Glutamatergic neuron (in vitro differentiated cells): ENCODE measurements at regions not wholly inside any gene's neighbourhood (a gene's known extent, or its start where the extent isn't known, plus 50 kb on each side); places are given as distances from the start of the nearest gene placed in this dataset.

Experiments used
- DNase-seq: peaks from one replicate; pipeline ENCODE4 v3.0.0; 2022
- H3K27ac Mint-ChIP-seq: one replicate; pipeline ENCODE4 v1.8.0; 2020; ENCODE audit warnings: mild to moderate bottlenecking, mixed read lengths, inconsistent platforms; ENCODE audit not compliant: unreplicated experiment
- H3K27me3 Mint-ChIP-seq: one replicate; pipeline ENCODE4 v1.8.0; 2020; ENCODE audit warnings: mild to moderate bottlenecking, moderate library complexity, mixed read lengths, inconsistent platforms; ENCODE audit not compliant: unreplicated experiment
- H3K36me3 Mint-ChIP-seq: one replicate; pipeline ENCODE4 v1.8.0; 2020; ENCODE audit warnings: mild to moderate bottlenecking, mixed read lengths, inconsistent platforms; ENCODE audit not compliant: unreplicated experiment
- H3K4me1 Mint-ChIP-seq: one replicate; pipeline ENCODE4 v1.8.0; 2020; ENCODE audit warnings: mild to moderate bottlenecking, low read depth, mixed read lengths, inconsistent platforms; ENCODE audit not compliant: unreplicated experiment
- H3K4me3 Mint-ChIP-seq: one replicate; pipeline ENCODE4 v1.8.0; 2020; ENCODE audit warnings: mild to moderate bottlenecking, mixed read lengths, inconsistent platforms; ENCODE audit not compliant: unreplicated experiment
- H3K9me3 Mint-ChIP-seq: one replicate; pipeline ENCODE4 v1.8.0; 2020; ENCODE audit warnings: mild to moderate bottlenecking, moderate library complexity, mixed read lengths, inconsistent platforms; ENCODE audit not compliant: unreplicated experiment
- TF ChIP-seq, protein P1 (sequence below): fragments of 200-600 bp; sonication (generic); IDR thresholded peaks from one replicate; pipeline ENCODE4 v1.5.0; 2021; ENCODE audit not compliant: partially characterized antibody, unreplicated experiment

DNA sequence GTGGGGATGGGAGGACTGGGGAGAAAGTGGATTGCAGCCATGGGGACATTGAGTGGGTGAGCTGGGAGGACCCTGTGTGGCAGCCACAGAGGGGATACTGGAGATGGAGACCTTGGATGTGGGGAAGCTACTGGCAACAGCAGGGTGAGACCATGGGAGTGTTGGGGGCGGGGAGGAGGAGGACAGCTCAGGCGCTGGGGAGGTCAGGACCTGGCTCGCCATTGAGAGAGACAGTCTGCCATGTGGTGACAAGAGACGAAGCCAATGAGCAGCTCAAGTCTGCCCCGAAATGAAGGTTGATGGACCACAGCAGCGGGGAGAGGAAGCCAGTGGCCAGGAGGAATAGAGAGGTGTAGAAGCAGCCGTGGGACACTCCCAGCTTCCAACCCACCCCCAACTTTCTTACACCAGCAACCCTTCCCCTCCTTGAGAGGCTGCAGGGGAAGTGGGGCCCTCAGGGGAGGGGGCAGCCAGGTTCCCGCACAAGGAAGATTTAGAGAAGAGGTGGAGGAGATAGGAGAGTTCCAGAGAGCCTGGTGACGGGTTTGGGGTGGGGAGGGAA, 118.1 kb downstream of the ASB7 start:
- Mint-ChIP-seq H3K9me3 (peaks cover 12% of the 10 kb centered on the region), H3K27me3 (peaks cover 10% of the 10 kb centered on the region), H3K27ac (no peak overlapping the region), H3K4me1 (no peaks in the 10 kb centered on the region), H3K36me3 (no peaks in the 10 kb centered on the region), H3K4me3 (no peak overlapping the region)
- DNase-seq, result no peak
- TF ChIP-seq, protein P1, sequence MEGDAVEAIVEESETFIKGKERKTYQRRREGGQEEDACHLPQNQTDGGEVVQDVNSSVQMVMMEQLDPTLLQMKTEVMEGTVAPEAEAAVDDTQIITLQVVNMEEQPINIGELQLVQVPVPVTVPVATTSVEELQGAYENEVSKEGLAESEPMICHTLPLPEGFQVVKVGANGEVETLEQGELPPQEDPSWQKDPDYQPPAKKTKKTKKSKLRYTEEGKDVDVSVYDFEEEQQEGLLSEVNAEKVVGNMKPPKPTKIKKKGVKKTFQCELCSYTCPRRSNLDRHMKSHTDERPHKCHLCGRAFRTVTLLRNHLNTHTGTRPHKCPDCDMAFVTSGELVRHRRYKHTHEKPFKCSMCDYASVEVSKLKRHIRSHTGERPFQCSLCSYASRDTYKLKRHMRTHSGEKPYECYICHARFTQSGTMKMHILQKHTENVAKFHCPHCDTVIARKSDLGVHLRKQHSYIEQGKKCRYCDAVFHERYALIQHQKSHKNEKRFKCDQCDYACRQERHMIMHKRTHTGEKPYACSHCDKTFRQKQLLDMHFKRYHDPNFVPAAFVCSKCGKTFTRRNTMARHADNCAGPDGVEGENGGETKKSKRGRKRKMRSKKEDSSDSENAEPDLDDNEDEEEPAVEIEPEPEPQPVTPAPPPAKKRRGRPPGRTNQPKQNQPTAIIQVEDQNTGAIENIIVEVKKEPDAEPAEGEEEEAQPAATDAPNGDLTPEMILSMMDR, result no peak

DNA sequence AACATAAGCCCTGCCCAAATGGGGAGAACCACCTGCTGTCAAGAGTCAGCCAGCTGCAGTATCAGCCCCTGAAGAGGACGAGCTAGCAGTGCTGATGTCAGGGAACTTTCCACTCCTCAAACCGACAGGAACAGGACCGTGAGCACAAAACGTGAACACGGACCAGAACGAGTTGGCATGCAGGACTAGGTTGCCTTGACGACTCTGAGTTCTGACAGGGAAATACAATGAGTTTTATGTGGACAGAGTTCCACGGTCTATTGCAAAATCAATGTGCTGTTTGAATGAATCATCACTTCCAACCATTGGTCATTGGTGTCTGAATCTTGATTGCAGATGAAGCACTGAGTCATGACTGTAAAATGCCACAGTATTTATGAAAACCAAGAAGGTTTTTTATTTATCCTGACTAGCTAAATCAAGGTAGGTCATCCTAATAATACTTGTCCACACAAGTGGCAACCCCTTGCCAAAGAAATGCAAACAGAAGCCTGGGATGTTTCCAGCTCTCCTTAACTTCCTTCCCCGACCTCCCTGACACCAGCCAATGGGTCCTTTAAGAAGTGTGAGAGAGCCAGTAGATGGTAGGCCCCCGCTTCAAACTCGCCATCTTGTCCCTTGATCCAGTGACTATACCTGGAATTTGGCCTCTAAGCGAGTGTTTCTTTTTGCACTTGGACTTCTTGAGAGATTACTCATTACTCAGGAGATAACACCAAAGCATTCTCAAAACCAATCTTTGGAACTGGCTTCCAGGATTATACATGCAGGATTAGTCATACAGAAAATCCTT, 119.6 kb downstream of the ASB7 start:
- Mint-ChIP-seq H3K9me3 (peaks cover 12% of the 10 kb centered on the region), H3K4me3 (no peak overlapping the region), H3K27ac (no peak overlapping the region), H3K27me3 (peaks cover 10% of the 10 kb centered on the region), H3K36me3 (no peaks in the 10 kb centered on the region), H3K4me1 (no peaks in the 10 kb centered on the region)
- TF ChIP-seq, protein P1, result no peak
- DNase-seq, result no peak

DNA sequence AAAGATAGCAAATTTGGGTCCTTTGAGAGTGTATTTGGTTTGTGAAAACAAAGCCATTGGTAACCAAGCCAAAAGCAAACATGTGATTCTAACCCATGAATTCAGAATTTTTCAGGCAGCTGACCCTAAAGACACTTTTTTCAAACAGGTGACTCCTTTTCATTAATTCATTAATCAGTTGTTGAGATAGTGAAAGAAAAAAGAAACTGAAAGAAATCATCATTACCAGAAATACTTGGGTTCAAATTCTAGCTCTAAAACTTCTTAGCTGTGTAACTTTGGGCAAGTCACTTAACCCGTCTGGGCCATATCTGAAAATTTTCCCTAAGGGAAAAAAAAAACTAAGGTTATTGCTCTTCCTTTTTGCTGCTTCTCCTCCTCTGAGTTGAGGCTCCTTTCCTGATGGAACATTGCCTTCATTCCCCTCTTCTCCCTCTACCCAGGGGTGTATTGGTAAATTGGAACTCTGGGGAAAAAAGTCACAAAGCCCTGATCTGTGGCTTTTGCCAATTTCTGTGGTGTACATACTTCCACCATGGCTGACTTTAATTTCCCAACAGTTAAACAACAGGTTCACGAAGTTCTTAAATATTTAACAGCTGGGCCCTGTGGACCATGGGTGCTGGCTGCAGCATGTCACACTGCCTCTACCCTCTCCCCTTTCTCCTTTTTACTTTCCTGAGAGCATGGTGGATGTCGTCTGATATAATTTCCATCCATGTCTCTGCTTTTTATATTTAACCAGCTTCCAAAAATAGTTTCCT, 120.3 kb downstream of the ASB7 start:
- TF ChIP-seq, protein P1, result no peak
- H3K36me3 Mint-ChIP-seq, result no peaks in the 10 kb centered on the region
- H3K4me3 Mint-ChIP-seq, result no peak overlapping the region
- no peak for DNase-seq
- H3K27ac Mint-ChIP-seq, result no peak overlapping the region
- H3K4me1 Mint-ChIP-seq, result no peaks in the 10 kb centered on the region
- H3K27me3 Mint-ChIP-seq, result peaks cover 10% of the 10 kb centered on the region
- peaks cover 12% of the 10 kb centered on the region for H3K9me3 Mint-ChIP-seq

DNA sequence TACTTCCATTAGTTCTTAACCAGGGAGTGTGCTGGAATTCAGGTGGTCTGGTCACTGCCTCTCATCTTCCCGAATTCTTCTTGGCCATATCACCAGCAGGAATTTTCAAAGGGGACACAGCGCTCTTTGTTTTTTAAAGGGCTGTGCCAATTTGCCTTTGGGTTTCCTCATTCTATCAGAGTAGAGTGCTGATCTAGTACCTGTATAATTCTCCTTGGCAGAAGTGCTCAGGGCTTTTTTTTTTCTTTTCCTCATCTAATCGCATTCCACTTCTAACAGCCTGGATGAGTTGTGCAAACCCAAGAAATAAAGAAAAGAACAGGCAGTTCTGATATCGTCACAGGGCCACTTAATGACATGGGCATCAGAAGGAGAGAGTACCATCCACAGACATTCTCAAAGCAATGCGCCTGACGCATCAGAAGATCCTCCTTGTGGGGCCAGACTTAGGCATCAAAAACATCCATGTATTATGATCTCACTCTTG, 121.0 kb downstream of the ASB7 start:
- H3K9me3 Mint-ChIP-seq, result peaks cover 7% of the 10 kb centered on the region
- H3K36me3 Mint-ChIP-seq, result no peaks in the 10 kb centered on the region
- no peak overlapping the region for H3K4me3 Mint-ChIP-seq
- H3K27me3 Mint-ChIP-seq, result peaks cover 11% of the 10 kb centered on the region
- no peak overlapping the region for H3K27ac Mint-ChIP-seq
- TF ChIP-seq, protein P1, result no peak
- no peak for DNase-seq
- no peaks in the 10 kb centered on the region for H3K4me1 Mint-ChIP-seq
